Astrocyte (in vitro differentiated cells and primary cell): ENCODE measurements at regions not wholly inside any gene's neighbourhood (a gene's known extent, or its start where the extent isn't known, plus 50 kb on each side); places are given as distances from the start of the nearest gene placed in this dataset.

ENCODE experiments used
- DNase-seq: peaks from one replicate; pipeline ENCODE4 v3.0.0-alpha.2; 2010; ENCODE audit warnings: low read depth
- FAIRE-seq: peaks from 2 replicates; lab custom pipeline; 2011; peaks lifted over from hg19 to GRCh38; lab: Jason Lieb, UNC
- H2AFZ ChIP-seq: 2 replicates; pipeline ENCODE4 v1.6.0; 2012; ENCODE audit warnings: low read depth, low read length, inconsistent platforms
- H3K27ac ChIP-seq: 2 replicates; pipeline ENCODE4 v1.5.1; 2011; ENCODE audit warnings: low read depth, low read length, inconsistent platforms
- H3K27me3 ChIP-seq: 2 replicates; pipeline ENCODE4 v1.6.0; 2011; ENCODE audit warnings: low read length, inconsistent platforms; ENCODE audit not compliant: insufficient read depth
- H3K36me3 ChIP-seq: 2 replicates; pipeline ENCODE4 v1.5.1; 2011; ENCODE audit warnings: low read length, inconsistent platforms; ENCODE audit not compliant: insufficient read depth
- H3K4me1 ChIP-seq: 2 replicates; pipeline ENCODE4 v1.5.1; 2011; ENCODE audit warnings: low read length, inconsistent platforms; ENCODE audit not compliant: insufficient read depth
- H3K4me2 ChIP-seq: 2 replicates; pipeline ENCODE4 v1.6.0; 2012; ENCODE audit warnings: low read length, inconsistent platforms
- H3K4me3 ChIP-seq: 2 replicates; pipeline ENCODE4 v1.5.1; 2011; ENCODE audit warnings: low read depth, mild to moderate bottlenecking, low read length, inconsistent platforms; ENCODE audit not compliant: insufficient read depth
- H3K79me2 ChIP-seq: 2 replicates; pipeline ENCODE4 v1.6.0; 2012; ENCODE audit warnings: mild to moderate bottlenecking, low read length, inconsistent platforms; ENCODE audit not compliant: insufficient read depth
- H3K9ac ChIP-seq: 2 replicates; pipeline ENCODE4 v1.6.0; 2012; ENCODE audit warnings: mild to moderate bottlenecking, low read length, inconsistent platforms
- H3K9me3 ChIP-seq: 2 replicates; pipeline ENCODE4 v1.5.1; 2012; ENCODE audit warnings: low read depth, mild to moderate bottlenecking, low read length, inconsistent platforms; ENCODE audit not compliant: insufficient read depth
- H4K20me1 ChIP-seq: 2 replicates; pipeline ENCODE4 v1.6.0; 2012; ENCODE audit warnings: low read length, inconsistent platforms; ENCODE audit not compliant: insufficient read depth
- H3K27ac Mint-ChIP-seq: one replicate; pipeline ENCODE4 v1.8.0; 2021; ENCODE audit warnings: mild to moderate bottlenecking, mixed read lengths; ENCODE audit not compliant: unreplicated experiment
- H3K27me3 Mint-ChIP-seq: one replicate; pipeline ENCODE4 v1.8.0; 2021; ENCODE audit warnings: low read depth, mixed read lengths; ENCODE audit not compliant: unreplicated experiment
- H3K36me3 Mint-ChIP-seq: one replicate; pipeline ENCODE4 v1.8.0; 2021; ENCODE audit warnings: low read depth, mixed read lengths; ENCODE audit not compliant: unreplicated experiment
- H3K4me1 Mint-ChIP-seq: one replicate; pipeline ENCODE4 v1.8.0; 2021; ENCODE audit warnings: low read depth, mixed read lengths; ENCODE audit not compliant: unreplicated experiment
- H3K4me3 Mint-ChIP-seq: one replicate; pipeline ENCODE4 v1.8.0; 2021; ENCODE audit warnings: mild to moderate bottlenecking, moderate library complexity, mixed read lengths; ENCODE audit not compliant: unreplicated experiment
- H3K9me3 Mint-ChIP-seq: one replicate; pipeline ENCODE4 v1.8.0; 2021; ENCODE audit warnings: mild to moderate bottlenecking, mixed read lengths; ENCODE audit not compliant: unreplicated experiment
- CTCF ChIP-seq: IDR thresholded peaks from 2 replicates; pipeline ENCODE4 v1.5.1; 2011; ENCODE audit warnings: low read depth, mild to moderate bottlenecking, inconsistent platforms, low read length, moderate library complexity; ENCODE audit not compliant: insufficient read depth
- EZH2 ChIP-seq: IDR thresholded peaks from 2 replicates; pipeline ENCODE4 v1.6.1; 2012; ENCODE audit warnings: mild to moderate bottlenecking, low read length, inconsistent platforms; ENCODE audit not compliant: insufficient read depth

DNA sequence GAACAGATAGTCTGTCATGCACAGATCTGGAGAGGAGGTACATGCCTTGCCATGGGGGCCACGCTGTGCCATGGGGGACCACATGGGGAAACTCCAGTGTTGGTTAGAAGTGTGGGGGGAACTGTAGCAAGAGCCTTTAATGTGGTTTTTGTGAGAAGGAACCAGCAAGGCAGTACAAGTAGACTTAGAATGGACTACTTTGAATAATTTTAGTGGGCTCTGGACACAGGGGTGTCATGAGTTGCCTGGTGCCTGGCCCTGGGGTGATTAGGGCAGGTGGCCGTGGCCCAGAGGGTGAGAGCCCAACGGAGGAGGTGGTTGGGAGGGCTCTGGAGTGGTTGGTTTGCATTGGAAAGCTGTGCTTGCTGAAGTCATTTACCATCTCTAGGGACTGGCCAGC is 77.2 kb downstream of the CXCL12 start:
- Mint-ChIP-seq H3K9me3 (peaks cover 5% of the 10 kb centered on the region), H3K36me3 (no peaks in the 10 kb centered on the region), H3K4me1 (no peaks in the 10 kb centered on the region), H3K27ac (no peak overlapping the region), H3K27me3 (peaks cover 23% of the 10 kb centered on the region), H3K4me3 (no peak overlapping the region)
- H3K4me1 ChIP-seq: peaks cover 8% of the 10 kb centered on the region
- TF ChIP-seq CTCF (no peak), EZH2 (no peak)
- no peaks in the 10 kb centered on the region for H3K27me3 ChIP-seq
- H3K27ac ChIP-seq: no peak overlapping the region
- H3K4me3 ChIP-seq: no peak overlapping the region
- no peaks in the 10 kb centered on the region for H3K79me2 ChIP-seq
- FAIRE-seq (no peak), DNase-seq (no peak)
- H3K4me2 ChIP-seq: no peak overlapping the region
- no peaks in the 10 kb centered on the region for H3K36me3 ChIP-seq
- H4K20me1 ChIP-seq: no peaks in the 10 kb centered on the region
- no peak overlapping the region for H2AFZ ChIP-seq
- no peak overlapping the region for H3K9ac ChIP-seq
- H3K9me3 ChIP-seq: no peaks in the 10 kb centered on the region

DNA sequence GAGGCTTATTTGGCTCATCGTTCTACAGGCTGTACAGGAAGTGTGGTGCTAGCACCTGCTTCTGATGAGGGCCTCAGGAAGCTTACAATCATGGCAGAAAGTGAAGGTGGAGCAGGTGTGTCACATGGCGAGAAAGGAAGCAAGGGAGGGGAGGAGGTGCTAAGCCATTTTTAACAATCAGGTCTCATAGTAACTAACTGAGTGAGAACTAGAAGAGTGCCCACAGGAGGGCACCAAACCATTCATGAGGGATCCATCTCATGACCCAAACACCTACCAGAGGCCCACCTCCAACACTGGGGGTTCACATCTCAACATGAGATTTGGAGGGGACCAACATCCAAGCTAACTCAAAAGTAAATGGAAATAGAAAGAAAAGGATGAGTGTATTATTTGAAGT is 78.1 kb downstream of the CXCL12 start:
- no peak overlapping the region for H3K4me3 ChIP-seq
- H3K27me3 Mint-ChIP-seq: peaks cover 16% of the 10 kb centered on the region
- no peaks in the 10 kb centered on the region for H3K79me2 ChIP-seq
- H3K27ac ChIP-seq: no peak overlapping the region
- no peaks in the 10 kb centered on the region for H3K27me3 ChIP-seq
- peaks cover 10% of the 10 kb centered on the region for H3K4me1 ChIP-seq
- H3K4me2 ChIP-seq: no peak overlapping the region
- no peak overlapping the region for H3K9ac ChIP-seq
- H3K36me3 Mint-ChIP-seq: no peaks in the 10 kb centered on the region
- no peaks in the 10 kb centered on the region for H3K9me3 ChIP-seq
- no peaks in the 10 kb centered on the region for H4K20me1 ChIP-seq
- H3K27ac Mint-ChIP-seq: no peak overlapping the region
- H2AFZ ChIP-seq: no peak overlapping the region
- H3K4me3 Mint-ChIP-seq: no peak overlapping the region
- H3K4me1 Mint-ChIP-seq: no peaks in the 10 kb centered on the region
- DNase-seq (no peak), FAIRE-seq (no peak)
- peaks cover 5% of the 10 kb centered on the region for H3K9me3 Mint-ChIP-seq
- H3K36me3 ChIP-seq: no peaks in the 10 kb centered on the region
- TF ChIP-seq CTCF (no peak), EZH2 (no peak)

GRCh38 chr10:44306147-44306710 is 78.7 kb downstream of the CXCL12 start:
- Histone ChIP-seq H3K4me3 (no peak overlapping the region), H2AFZ (no peak overlapping the region), H3K9me3 (no peaks in the 10 kb centered on the region), H3K4me1 (peaks cover 15% of the 10 kb centered on the region), H3K9ac (no peak overlapping the region), H3K27ac (peak overlapping the region; percentile 8), H4K20me1 (no peaks in the 10 kb centered on the region), H3K27me3 (no peaks in the 10 kb centered on the region), H3K4me2 (no peak overlapping the region), H3K79me2 (no peaks in the 10 kb centered on the region), H3K36me3 (no peaks in the 10 kb centered on the region)
- H3K27me3 Mint-ChIP-seq: peaks cover 10% of the 10 kb centered on the region
- no peak overlapping the region for H3K27ac Mint-ChIP-seq
- no peaks in the 10 kb centered on the region for H3K36me3 Mint-ChIP-seq
- H3K4me3 Mint-ChIP-seq: no peak overlapping the region
- no peaks in the 10 kb centered on the region for H3K4me1 Mint-ChIP-seq
- no peak for TF ChIP-seq CTCF
- no peak for TF ChIP-seq EZH2
- FAIRE-seq: no peak
- peaks cover 5% of the 10 kb centered on the region for H3K9me3 Mint-ChIP-seq
- DNase-seq: peak; percentile 84
